ENCODE measurements at regions not wholly inside any gene's neighbourhood (a gene's known extent, or its start where the extent isn't known, plus 50 kb on each side); places are given as distances from the start of the nearest gene placed in this dataset.
"Not testable (repeated sequence)": the region's sequence is repeated elsewhere in the genome, so short reads cannot be mapped to it uniquely, and the experiment has no call there.

DNA sequence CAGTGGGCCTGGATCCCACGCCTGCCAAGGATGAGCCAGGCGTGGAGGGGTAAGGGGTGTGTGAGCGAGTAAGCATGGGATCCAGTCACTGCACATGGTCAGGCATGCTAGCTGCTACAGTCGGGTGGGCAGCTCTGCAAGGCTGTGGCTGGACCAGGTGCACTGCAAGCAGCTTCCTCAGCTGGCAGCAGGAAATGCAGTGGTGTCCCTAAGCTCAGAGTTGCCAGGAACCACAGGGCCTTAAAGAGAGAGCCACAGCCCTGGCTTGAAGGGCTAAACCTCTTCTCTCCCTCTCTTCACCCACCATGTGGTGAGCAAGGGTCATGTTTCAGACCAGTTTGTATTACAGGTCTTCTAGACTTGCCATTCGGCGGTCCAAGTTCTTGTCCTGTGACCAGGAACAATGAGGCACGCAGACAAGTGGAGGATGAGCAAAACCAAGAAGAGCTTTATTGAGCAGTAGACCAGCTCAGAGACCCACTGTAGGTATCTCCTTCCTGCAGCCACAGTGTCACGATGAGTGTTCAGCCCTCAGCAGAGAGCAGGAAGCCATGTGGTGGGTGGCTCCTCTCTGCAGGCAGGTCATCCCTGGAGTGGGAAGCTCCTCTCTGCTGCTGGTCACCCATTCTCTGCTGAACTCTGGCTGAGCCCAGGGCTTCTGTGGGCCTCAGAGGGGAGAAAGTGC lies 511.9 kb downstream of the PYDC2 start:
- no peak for DNase-seq

DNA sequence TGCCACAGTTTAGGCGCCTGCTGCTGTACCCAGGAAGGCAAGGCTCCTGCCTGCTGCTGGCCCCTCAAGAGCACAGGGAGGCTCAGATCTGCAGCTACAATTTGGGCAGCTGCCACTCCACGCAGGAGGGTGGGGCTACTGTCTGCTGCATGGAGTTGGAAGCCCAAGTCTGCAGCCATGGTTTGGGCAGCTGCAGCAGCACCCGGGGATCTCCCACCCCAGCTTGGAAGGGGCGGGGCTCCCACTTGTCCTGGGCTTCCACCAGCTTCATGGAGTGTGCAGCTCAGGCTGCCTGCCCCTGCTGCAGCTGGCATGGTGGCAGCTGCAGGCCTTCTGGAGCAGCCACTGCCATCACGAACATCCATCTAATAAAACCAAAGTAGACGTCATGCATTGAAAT lies 512.9 kb downstream of the PYDC2 start:
- peak; percentile 33 for DNase-seq

DNA sequence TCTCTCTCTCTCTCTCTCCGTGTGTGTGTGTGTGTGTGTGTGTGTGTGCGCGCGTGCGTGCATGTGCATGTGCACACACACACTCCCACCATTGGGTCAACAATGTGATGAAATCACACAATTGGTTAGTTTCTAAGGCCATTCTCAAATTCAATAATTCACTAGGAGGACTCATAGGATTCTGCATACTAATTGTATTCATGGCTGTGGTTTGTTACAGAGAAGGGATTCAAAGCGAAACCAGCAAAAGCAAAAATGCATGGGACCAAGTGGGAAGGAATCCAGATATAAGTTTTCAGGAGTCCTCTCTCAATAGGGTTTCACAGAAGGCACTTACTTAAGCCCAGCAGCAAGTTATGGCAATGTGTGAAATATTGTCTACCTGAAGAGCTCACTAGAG lies 515.0 kb downstream of the PYDC2 start:
- DNase-seq = no peak

GRCh38 chr3:191980443-191980842 lies 519.5 kb downstream of the PYDC2 start:
- DNase-seq = no peak

GRCh38 chr3:191982481-191982880 lies 521.5 kb downstream of the PYDC2 start:
- DNase-seq = no peak

DNA sequence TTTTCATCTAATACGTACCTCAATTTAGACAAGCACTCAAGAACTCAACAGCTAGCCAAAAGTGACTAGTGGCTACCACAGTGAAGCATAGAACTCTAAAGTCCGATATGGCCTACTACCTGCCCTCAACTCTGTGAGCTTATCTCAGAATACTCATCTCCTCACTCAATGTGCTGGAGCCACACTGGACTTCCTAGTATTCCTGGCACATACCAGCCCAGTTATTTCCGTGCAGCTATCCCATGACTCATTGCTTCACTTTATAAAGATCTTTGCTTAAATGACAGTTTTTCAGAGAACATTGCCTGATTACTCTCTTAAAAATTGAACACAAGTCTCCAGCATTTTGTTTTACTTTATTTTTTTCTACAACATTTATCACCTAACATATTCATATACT lies 524.7 kb downstream of the PYDC2 start:
- DNase-seq = no peak

DNA sequence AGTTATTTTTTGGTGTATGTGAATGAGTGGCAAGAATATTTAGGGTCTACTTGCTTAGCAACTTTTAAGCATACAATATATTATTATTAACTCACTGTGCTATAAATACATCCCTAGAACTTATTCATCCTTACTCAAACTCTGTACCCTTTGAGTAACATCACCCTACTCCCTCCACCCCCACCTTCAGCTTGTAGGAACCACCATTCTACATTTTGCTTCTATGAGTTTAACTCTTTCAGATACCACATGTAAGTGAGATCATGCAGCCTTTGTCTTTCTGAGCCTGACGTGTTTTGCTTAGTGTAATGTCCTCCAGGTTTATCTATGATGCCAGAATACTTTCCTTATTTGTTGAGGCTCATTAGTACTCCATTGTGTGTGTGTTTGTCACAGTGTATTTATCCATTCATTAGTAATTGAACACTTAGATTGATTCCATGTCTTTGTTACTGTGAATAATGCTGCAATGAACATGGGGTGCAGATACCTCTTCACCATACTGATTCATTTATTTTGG lies 526.9 kb downstream of the PYDC2 start:
- no peak for DNase-seq

DNA sequence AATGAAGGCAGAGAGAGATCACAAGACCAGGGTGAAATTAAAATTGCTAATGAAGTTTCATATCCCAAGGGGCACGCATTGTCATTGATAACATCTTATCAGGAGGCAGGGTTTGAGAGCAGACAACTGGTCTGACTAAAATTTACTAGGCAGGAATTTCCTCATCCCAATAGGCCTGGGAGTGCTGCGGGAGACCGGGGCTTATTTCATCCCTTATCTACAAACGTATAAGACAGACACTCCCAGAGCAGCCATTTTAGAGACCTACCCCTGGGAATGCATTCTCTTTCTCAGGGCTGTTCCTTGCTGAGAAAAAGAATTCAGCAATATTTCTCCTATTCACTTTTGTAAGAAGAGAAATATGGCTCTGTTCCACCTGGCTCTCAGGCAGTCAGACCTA lies 533.0 kb downstream of the PYDC2 start:
- not testable (repeated sequence) for DNase-seq

DNA sequence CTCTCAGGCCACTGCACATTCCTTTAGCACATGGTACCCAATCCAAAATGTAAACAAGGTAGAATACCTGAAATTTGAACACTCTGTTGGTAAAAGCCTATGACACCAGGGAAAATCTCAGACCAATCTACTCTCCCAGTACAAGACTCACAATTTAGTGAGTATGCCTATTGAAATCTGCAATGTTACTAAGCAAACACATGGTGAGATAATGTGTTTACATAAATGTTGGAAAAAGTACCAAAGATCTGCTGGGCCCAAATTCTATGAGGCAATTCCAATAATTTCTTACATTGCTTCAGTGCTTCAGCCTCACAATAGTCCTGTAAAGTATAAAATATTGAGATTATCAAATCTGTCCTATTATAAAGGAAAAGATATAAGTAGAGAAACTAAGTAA lies 536.1 kb downstream of the PYDC2 start:
- peak; percentile 12 for DNase-seq

GRCh38 chr3:191997579-191998268 lies 536.8 kb downstream of the PYDC2 start:
- DNase-seq = no peak

GRCh38 chr3:192001218-192001617 lies 540.3 kb downstream of the PYDC2 start:
- DNase-seq = no peak

GRCh38 chr3:192005989-192006388 lies 545.0 kb downstream of the PYDC2 start:
- no peak for DNase-seq

DNA sequence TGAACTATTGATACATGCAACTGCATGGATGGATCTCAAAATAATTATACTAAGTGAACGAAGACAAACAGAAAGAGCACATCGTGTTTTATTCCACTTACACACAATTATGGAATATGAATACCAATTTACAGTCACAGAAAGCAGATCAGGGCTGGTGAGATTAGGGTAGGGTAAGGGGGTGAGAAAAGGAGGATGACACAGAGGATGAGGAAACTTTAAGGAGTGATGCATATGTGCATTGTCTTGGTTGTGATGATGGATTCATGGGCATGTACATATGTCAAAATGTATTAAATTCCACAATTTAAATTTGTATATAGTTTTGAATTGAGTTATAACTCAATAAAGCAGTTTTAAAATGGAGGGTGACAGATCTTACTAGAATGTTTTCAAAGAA lies 548.9 kb downstream of the PYDC2 start:
- DNase-seq = no peak

DNA sequence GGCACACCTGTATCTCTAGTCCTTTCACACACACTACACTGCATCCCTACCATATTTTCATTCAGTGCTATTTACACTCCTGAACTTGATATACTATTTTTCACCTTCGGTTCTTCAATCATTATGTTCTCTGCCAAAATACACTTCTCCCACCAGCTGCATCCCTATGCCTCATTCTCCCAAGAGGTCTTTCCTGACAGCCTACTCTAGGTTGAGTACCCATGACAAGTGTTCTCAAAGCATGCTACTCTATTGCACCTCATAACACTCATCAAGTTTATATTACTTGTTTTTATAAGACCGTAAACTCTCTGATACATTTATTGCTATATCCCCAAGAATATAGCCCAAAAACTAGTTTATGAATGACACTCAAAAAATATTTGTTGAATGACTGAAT lies 549.5 kb downstream of the PYDC2 start:
- DNase-seq = no peak

- no peak for DNase-seq
Measured at GRCh38 chr3:192011137-192011536, 550.2 kb downstream of the PYDC2 start.

- no peak for DNase-seq
Measured at GRCh38 chr3:192013110-192013509, 552.1 kb downstream of the PYDC2 start.

DNA sequence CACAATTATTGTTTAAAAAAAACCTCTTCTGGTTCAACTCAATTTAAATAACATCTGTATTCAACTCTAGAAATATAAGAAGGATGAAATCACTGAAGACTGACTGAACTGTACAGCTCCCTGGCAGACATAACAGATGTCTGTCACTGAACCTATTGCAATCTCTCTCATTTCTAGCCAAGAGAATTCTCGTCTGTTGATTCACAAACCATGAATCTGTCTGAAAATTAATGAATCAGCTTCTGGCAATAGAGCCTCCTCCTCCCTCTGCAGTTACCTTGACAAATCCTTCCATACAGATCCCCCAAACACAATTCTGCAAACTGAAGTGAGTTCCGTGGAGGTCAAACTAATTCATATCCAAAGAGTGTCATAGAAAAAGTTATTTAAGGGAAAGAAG lies 561.4 kb downstream of the PYDC2 start:
- no peak for DNase-seq

DNA sequence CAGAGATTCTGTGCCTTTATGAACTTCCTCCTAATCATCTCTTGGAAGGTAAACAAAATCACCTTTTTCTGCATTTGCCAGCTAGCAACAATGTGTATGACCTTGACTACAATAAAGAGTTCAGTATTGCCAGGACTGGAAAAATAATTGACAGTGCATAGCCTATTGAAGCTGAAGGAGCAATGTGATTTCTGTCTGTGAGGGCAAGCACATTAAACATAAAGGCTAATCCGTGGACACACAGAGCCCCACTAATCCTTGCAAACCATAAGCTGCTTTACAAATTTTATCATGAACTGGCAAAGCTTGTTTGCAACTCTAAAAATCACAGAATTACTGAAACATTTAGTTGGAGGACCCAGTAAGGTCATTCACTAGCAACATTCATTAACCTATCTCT lies 563.8 kb downstream of the PYDC2 start:
- DNase-seq = no peak

DNA sequence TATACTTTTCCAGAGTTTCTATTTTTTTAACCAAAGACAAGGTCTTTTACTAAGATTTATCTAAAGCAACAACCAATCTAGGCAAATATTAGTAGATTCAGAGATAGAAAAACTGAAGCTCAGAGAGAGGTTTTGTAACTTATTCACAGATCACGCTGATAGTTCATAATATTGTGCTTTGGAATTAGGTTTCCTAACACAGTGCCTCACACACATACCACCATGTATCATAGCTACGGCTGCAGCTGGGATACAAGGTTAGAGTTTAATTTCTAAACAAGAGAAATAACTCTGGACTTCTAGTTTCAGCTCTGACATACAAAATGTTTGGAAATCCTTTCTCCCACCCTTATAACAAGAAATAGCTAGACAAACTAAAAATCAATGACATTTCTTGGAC lies 565.7 kb downstream of the PYDC2 start:
- no peak for DNase-seq

DNA sequence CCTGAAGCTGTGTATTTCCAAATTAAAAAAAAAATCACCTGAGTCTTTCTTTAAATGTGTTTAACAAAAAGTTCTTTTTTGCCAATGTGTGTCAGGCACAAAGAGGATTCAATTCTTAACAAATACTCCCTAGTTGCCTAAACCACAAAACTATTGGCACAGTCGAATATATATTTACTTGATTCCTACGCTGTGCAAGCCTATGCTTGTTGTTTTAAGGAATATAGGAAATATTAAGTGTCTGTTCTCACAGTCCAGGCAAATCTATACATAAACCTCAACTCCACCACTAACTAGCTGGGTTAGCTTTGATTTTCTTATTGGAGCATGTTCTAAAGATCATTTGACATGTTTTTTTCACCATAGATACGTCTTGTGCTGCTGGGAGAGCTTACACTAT lies 571.0 kb downstream of the PYDC2 start:
- DNase-seq = no peak

GRCh38 chr3:192033246-192033645 lies 572.3 kb downstream of the PYDC2 start:
- no peak for DNase-seq

DNA sequence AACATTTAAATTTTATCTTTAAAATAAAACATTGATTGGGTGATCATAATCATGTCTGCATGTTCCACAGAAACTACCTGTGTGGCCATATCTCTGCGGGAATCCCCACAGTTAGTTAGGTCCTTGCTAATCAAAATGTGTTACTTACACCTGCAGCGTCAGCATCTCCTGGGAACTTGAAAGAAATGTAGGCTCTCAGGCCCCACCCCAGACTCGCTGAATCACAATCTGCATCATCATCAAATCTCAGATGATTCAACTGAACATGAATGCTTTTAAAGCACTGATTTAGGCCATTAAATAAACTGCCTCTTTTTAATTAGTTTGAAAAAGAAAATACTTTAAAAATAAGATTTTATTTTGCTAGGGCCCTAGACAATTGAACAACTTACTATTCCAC lies 577.8 kb downstream of the PYDC2 start:
- no peak for DNase-seq

GRCh38 chr3:192039593-192039992 lies 578.6 kb downstream of the PYDC2 start:
- peak; percentile 75 for DNase-seq

GRCh38 chr3:192040282-192041043 lies 579.5 kb downstream of the PYDC2 start:
- DNase-seq = no peak
